ENCODE measurements at regions not wholly inside any gene's neighbourhood (a gene's known extent, or its start where the extent isn't known, plus 50 kb on each side); places are given as distances from the start of the nearest gene placed in this dataset.

DNA sequence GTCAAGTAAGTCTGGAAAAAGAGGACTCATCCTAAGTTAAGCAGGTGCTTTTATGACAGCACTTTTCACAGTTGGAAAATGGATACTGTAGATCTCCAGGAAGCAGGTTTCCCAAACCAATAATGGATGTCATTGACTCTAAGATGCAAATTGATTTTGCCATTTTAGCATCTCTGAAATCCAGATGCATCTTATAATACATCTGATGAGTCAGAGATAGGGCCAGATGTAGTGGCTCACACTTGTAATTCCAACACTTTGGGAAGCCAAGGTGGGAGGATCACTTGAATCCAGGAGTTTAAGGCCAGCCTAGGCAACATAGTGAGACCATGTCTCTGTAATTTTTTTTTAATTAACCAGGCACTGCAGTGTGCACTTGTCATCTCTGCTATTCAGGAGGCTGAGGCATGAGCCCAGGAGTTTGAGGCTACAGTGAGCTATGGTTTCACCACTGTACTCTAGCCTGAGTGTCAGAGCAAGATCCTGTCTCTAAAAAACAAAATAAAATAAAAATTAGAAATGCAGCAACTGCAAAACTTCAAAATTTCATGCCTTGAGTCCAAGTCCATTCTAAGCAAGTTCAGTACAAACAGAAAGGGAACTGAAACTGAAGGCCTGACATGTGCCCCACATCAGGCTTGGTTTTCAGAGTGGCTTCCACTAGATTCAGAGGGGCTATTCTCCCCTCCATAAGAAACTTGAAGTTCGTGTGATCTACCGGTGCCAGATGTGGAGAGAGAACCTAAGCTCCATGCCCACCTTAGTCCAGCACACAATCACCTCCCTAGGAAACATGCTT is 267.8 kb upstream of the NCKAP5 start:
- peak overlapping the region; percentile 68 for H2BK20ac ChIP-seq (ENCODE audit: low read depth, low read length)
- dilution Hi-C loops (cut with HindIII; ENCODE audit: low sequenced_read_pairs, unreplicated experiment) (no loop called here), intact Hi-C loops (cut with micrococcal nuclease) (no loop called here), in situ Hi-C loops (cut with MboI; ENCODE audit: low sequenced_read_pairs) (loop anchor here (25.0 kb wide), 1 partner anchor 1174 kb away; the partner anchor contains the start of gene LYPD1)
- no peak for TF ChIP-seq CEBPB (IDR thresholded peaks at IDR 0.05; ENCODE audit: low read depth, low read length)
- TF ChIP-seq MXI1 (IDR thresholded peaks at IDR 0.05; ENCODE audit: borderline replicate concordance, low read depth, low read length) = no peak
- no peak for TF ChIP-seq BHLHE40 (IDR thresholded peaks at IDR 0.05; ENCODE audit: low read depth, low read length)
- TF ChIP-seq CHD1 (IDR thresholded peaks at IDR 0.05; ENCODE audit: low read depth, low read length) = no peak
- no peak for TF ChIP-seq MAFK (IDR thresholded peaks at IDR 0.05; ENCODE audit: low read depth, low read length)
- TF ChIP-seq, protein P1, sequence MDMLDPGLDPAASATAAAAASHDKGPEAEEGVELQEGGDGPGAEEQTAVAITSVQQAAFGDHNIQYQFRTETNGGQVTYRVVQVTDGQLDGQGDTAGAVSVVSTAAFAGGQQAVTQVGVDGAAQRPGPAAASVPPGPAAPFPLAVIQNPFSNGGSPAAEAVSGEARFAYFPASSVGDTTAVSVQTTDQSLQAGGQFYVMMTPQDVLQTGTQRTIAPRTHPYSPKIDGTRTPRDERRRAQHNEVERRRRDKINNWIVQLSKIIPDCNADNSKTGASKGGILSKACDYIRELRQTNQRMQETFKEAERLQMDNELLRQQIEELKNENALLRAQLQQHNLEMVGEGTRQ (IDR thresholded peaks at IDR 0.05; ENCODE audit: low read depth, low read length) = no peak
- TF ChIP-seq FOS (IDR thresholded peaks at IDR 0.05; ENCODE audit: low read depth, low read length) = no peak
- no peak for TF ChIP-seq NFE2L2 (IDR thresholded peaks at IDR 0.05; ENCODE audit: low read depth, low read length)
- TF ChIP-seq SMC3 (IDR thresholded peaks at IDR 0.05; ENCODE audit: low read depth, low read length) = no peak
- TF ChIP-seq CTCF (conservative IDR thresholded peaks at IDR 0.05; ENCODE audit: low read depth, low read length) = no peak
- no peak for TF ChIP-seq ELK1 (IDR thresholded peaks at IDR 0.05; ENCODE audit: borderline replicate concordance, low read depth, low read length)
- no peak for TF ChIP-seq POLR2A (IDR thresholded peaks at IDR 0.05; ENCODE audit: low read depth, low read length)
- TF ChIP-seq RAD21 (IDR thresholded peaks at IDR 0.05; ENCODE audit: low read length) = no peak
- no TSS peak for BruUV-seq (replicated peaks)
- peak overlapping the region; percentile 99 for H2AK5ac ChIP-seq (ENCODE audit: low read depth, low read length)
- H3K27ac ChIP-seq (ENCODE audit: insufficient read depth, low read length) = peak overlapping the region; percentile 52; the same call in 1 of the 2 replicates
- H4K8ac ChIP-seq (ENCODE audit: low read depth in 2 of 2, low read length in 2 of 2) = peak overlapping the region; percentile 88 to 93
- peak overlapping the region; percentile 63 for H2AFZ ChIP-seq (replicated peaks; ENCODE audit: low read length, poor library complexity)
- peak overlapping the region; percentile 92 for H2AK9ac ChIP-seq (replicated peaks; ENCODE audit: low read depth, low read length, poor library complexity)
- H3K56ac ChIP-seq (ENCODE audit: extremely low read depth, insufficient read depth, low read length) = peak overlapping the region; percentile 16; the same call in 1 of the 2 replicates
- peak overlapping the region; percentile 54 for H3K18ac ChIP-seq (ENCODE audit: low read depth, low read length)
- peaks cover 30% of the 10 kb centered on the region for H3K9me1 ChIP-seq (ENCODE audit: insufficient read depth, low read length)
- peak overlapping the region; percentile 97; the same call in 2 of the 3 replicates for H2BK15ac ChIP-seq (ENCODE audit: low read depth, low read length)
- peak overlapping the region; percentile 89 for H2BK5ac ChIP-seq (ENCODE audit: low read depth, low read length, poor library complexity, severe bottlenecking)
- no peak for ATAC-seq (ENCODE audit: low read depth)
- peak overlapping the region; percentile 96 for H2BK120ac ChIP-seq (ENCODE audit: low read depth, low read length)
- ChIA-PET POLR2A (ENCODE audit: unreplicated experiment) (interaction anchor here (0.5 kb wide), 1 partner anchor 762 kb away, joined by 10 read pairs; no protein-coding TSS in a partner anchor), CTCF (interaction anchor here (0.5 kb wide), 1 partner anchor 275 kb away, joined by 3 read pairs; no protein-coding TSS in a partner anchor)
- H4K5ac ChIP-seq (ENCODE audit: low read depth, low read length) = peak overlapping the region; percentile 27
- DNase-seq = peak; percentile 34
- H3K27me3 ChIP-seq (ENCODE audit: control insufficient read depth, insufficient read depth, low read length) = no peaks in the 10 kb centered on the region
- H3K36me3 ChIP-seq (ENCODE audit: control insufficient read depth, insufficient read depth, low read length) = no peaks in the 10 kb centered on the region
- peak overlapping the region; percentile 90 for H3K4ac ChIP-seq (ENCODE audit: low read depth, low read length)
- peaks cover 19% of the 10 kb centered on the region for H3K4me1 ChIP-seq (ENCODE audit: control insufficient read depth, insufficient read depth, low read length)
- H3K9me3 ChIP-seq (ENCODE audit: control insufficient read depth, insufficient read depth, low read length) = peaks cover 5% of the 10 kb centered on the region
- no peak overlapping the region for H3K4me2 ChIP-seq (ENCODE audit: low read depth, low read length)
- peak overlapping the region; percentile 18; the same call in 1 of the 2 replicates for H3K23ac ChIP-seq (ENCODE audit: low read depth, low read length)
- H3K9ac ChIP-seq (ENCODE audit: low read depth, low read length) = no peak overlapping the region
- H3K79me1 ChIP-seq (ENCODE audit: low read depth in 1 of 2, low read length in 2 of 2) = peaks cover 0 to 29% of the 10 kb centered on the region in 2 experiments; a peak in 2 of 4 replicates
- H3K4me3 ChIP-seq (ENCODE audit: insufficient read depth, low read depth, low read length) = no peak overlapping the region
- WGBS, 2 experiments (ENCODE audit: extremely low coverage in 2 of 2, insufficient read length in 1 of 2) = no CpG with 5 or more reads among the region's 2 CpGs
- H4K20me1 ChIP-seq (ENCODE audit: insufficient read depth, low read length) = no peaks in the 10 kb centered on the region
- H4K91ac ChIP-seq (ENCODE audit: insufficient read depth, low read depth, low read length) = peak overlapping the region; percentile 95
- peak overlapping the region; percentile 91 for H3K14ac ChIP-seq (replicated peaks; ENCODE audit: low read depth, low read length)
